Activated effector memory CD4-positive, alpha-beta T cell treated with Interleukin-2 at 50 U/mL for 16 hours (primary cell): ENCODE measurements at regions not wholly inside any gene's neighbourhood (a gene's known extent, or its start where the extent isn't known, plus 50 kb on each side); places are given as distances from the start of the nearest gene placed in this dataset.

Source experiments
- DNase-seq: peaks from one replicate; pipeline ENCODE4 v3.0.0-alpha.2; 2020

DNA sequence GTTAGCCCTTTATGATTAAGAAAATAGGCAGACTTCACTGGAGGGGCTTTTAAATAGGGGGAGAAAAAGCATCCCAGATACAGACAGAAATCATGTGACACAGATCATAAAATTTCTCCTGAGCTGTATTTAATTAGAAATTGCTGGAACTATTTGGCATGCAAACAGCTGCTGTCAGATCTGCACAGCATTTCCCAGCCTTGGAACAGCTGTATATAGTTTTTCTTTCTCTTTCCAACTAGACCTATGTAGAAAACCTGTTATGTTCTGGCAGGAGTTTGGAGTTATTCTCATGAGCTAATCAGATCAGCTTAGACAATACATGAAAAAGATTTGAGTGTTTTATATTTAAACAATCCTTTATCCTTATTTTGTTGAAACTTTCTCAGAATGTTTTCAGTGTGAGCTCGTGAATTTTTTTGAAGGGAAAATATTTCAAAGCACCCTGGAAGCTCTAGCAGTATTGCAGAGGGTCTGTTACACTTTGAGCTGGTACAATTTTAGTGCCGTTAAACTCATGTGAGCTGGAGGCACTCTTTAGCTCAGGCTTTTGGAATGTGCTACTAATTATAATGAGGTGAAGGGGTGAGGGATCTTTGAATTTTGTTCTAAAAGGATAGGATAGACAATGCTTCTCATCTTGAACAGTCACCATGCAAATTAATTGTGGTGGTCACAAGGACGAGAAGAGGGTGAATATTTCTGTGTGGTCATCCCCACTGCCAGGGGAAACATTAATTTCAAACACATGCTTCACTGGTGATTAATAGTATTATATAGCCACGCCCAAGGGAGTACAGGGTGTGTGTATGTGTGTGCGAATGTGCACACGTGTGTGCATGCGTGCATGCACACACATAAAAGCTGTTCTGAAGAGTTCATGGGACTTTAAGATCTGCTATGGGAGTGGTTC, 239.4 kb upstream of the FBXL7 start:
- no peak for DNase-seq

DNA sequence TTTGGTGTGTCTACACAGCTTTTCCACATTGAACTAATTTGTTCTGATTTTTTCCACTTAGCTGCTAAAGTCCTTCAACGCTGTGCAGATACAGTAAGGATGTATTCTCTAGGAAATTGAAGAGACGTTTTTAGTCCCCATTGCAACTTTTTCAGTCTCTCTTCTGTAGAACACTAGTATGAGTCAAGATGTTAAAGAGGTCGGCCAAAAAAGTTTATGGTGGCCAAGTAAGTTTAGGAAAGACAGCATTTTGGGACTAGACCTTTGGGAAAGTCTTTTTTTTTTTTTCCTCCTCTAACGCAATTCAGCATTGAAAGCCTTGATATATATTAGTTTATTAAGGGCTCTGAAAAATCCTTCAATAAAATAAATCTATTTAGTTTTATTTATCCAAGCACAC, 243.5 kb upstream of the FBXL7 start:
- no peak for DNase-seq

DNA sequence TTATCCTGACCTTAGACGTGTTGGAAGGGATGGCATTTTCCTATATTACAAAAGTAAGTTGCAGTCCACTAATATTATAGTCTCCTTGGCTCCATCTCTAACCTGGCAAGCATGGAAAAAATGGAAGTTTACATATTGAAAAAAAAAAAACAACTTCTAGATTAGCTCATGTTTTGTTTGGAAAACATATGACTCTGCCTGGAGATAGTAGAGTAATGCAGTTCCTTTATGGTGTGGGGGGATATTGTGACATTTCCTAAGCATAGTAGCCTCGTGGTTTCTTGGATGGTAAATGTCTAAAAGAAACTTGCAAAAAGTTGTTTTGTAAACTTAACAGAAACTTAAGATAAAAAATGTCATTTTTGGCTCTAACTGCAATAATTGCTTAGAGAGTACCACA, 244.4 kb upstream of the FBXL7 start:
- DNase-seq = no peak

DNA sequence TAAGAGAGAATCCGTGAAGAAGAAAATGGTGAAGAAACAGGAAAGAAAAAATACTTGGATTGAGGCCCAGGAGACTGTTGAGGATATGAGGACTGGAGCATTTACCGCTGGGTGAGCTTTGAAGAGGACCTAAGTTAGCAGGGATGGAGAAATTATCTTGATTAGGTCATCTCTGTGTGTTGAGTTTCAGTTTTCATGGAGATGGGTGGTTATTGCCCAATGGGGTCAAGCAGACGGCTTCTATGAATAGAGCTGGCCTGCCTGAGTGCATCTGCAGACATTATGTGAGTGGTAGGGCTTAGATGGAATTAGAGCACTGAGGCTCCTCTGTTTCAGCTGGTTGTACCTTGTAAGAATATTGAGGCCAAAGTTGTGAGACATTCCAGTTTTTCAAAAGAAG, 245.4 kb upstream of the FBXL7 start:
- no peak for DNase-seq

DNA sequence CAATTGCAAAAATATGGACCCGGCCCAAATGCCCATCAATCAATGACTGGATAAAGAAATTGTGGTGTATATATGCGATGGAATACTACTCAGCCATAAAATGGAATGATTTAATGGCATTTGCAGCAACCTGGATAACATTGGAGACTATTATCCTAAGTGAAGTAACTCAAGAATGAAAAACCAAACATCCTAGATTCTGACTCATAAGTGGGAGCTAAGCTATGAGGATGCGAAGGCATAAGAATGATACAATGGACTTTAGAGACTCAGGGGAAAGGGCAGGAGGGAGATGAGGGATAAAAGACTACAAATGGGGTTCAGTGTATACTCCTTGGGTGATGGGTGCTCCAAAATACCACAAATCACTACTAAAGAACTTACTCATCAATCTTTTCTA, 247.6 kb upstream of the FBXL7 start:
- no peak for DNase-seq

DNA sequence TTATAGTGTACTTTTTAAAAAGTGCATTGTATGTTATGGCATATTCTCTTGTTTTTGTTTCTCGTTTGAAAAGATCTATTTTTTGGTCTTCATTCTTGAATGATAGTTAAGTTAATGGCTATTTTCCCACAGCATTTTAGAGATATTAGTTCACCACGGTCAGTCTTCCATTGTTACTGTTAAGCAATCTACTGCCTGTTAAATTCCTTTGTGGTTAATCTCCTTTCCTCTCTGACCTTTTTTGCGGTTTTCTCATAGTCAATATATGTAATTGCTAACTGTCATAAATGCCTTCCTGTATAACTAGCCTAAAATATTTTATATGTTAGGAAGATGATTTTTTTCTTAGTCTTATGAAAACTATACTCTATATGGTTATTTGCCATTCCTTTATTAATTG, 250.8 kb upstream of the FBXL7 start:
- DNase-seq = no peak

DNA sequence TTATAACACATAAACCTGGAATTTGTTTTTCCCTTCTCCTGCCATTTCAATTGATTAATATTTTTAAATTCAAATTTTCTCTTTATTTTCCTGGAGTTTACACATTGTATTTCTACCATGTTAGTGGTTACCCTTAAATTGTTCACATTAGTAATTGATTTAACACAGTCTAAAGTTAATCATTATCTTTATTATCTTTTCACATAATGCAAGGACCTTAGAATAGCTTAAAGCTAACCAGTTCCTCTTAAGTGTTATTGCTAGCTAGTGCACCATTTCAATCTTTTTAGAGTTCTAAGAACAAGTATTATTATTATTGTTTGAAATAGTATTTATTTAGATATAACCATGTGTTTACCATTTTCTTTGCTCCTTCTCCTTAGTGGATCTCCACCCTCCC, 251.2 kb upstream of the FBXL7 start:
- no peak for DNase-seq

DNA sequence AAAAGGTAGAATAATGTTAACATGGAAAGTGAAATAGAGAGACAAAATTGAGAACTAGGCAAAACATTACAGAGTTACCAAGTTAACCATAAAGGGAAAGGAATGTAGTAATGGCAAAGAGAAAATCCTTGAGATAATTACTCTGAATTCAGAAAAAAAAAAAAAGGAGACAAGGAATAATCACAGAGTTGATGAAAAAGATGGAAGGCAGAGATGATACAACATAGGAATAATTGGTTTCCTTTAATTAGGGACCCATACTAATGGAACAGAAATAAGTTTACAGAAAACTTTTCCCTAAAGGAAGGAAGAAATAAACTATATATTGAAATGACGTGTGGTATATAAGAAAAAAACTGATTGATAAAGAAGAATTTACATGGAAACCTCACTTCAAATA, 254.1 kb upstream of the FBXL7 start:
- DNase-seq = no peak

DNA sequence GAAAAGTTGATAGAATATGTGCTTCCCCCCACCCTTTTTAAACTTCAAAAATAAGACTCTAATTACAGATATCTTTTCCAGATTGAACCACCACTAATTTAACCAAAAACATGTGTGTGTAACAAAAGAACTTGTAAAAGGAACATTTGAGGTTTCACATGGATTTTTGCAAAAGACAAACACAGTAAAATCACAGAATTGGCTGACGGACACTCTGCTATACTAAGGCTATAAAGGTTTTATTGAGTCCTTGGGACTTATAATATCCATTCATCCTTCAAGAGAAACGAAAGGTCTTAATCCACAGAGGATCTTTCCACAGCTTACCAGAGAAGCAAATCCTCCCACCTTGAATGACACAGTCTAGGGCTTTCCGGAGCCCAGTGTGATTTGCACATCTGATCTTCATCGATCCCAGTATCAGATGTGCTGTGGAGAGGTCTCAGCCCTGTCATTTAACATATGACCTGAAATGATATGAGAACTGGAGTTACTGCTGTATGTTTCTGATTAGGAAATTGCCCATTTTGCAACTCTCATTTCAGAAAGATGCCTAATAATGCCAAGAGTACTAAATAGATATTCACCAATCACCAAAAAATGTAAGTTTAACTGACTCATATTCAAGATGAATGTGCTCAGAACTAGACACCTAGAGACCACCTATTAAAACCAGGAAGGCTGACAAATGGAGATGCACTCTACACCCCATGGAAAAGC, 256.5 kb upstream of the FBXL7 start:
- no peak for DNase-seq

DNA sequence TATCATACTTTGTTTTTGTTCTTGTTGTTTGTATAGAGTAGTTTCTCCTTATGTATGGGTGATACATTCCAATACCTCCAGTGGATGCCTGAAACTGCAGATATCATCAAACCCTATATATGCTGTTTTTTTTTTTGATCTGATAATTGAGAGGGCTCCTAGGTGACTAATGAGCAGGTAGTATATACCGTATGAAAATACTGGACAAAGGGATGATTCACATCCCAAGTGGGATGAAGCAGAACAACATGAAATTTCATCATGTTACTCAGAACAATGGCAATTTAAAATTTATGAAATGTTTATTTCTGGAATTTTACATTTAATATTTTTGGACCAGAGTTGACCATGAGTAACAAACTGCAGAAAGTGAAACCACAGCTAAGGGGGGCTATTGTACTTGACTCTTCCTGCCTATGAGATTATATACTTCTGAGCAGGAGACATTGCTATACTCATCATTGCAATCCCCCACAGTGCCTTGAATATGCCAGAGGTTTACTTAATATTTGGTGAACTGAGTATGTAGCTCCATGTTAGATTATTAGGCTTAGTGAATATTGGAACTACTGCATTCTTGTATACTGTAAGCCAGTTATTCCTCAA, 258.7 kb upstream of the FBXL7 start:
- no peak for DNase-seq

DNA sequence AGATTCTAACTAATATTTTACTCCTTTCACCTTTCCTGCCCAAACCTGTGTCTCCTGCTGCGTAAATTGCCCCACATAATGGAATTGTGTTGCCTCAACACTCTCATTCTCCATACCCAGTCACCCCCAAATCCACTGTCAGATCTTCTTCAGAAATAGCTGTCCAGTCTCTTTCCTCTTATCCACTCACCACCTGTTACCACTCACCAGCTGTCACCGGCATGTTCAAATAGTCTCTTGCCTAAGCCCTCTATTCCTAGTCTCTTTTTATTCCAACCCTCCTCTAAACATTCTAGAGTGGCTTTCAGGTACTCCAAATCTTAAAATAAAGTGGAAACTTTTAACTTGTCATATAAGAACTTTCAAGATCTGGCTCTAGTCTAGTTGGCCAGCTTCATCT, 262.0 kb upstream of the FBXL7 start:
- no peak for DNase-seq

DNA sequence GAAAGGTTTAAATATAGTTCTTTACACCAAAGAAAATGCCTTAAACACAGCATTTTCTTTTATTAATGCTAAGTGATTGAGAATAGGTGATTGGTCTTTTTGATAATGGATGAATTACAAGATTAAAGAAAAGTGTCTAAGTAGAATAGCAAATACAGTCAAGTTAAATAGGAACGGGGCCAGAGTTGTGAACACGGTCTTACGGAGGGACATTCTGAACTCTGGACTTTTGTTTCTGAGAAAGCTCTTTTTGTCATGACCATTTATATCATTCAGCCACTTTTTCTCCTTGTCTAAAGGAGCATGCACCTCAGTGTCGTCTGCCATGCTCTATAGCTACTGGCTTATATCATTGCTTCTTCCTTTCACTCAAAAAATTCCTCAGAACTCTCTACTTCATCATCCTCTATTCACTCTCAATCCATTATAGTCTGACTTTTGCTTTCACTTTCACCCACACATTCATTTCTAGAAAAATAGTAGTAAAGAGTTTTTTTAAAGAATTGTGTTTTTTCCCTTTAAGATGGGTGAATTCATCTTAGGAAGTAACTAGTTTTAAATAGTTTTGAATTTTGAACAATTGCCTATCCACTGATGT, 263.0 kb upstream of the FBXL7 start:
- no peak for DNase-seq

DNA sequence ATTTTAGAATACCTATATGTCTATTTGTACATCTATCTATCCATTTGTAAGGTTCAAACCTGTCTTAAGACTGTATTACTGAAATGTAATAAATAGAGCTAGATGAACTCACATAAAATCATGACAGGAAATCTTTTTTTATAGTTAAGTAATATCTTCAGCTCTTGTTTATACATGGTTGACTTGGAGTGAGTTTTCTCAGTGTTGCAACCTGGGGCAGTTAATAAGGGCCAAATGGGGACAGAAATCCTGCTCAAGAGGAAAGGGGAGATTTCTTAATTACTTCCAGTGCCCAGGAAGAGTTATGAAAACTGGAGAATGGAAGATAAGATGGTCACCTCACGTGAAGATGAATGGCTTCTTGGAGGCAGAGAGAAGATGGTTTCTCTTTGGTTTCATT, 265.1 kb upstream of the FBXL7 start:
- no peak for DNase-seq

DNA sequence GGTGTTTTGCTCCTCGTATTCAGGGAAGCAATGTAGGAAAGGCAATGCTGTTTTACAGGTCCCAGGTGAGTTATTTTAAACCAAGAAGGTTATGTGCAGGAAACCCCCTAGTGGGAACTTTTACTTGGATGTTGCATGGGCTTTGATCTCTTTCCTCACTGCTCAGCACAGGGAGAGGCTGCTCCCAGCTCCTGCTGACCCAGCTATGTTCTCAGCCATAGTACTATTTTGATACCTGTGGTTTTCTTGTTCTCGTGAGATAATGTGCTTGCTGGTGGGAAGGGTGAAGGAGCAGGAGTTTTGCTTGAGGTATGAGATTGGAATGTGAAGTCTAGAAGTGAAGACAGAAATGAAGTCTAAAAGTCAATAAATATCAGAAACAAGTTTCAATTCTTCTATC, 265.6 kb upstream of the FBXL7 start:
- DNase-seq = no peak

DNA sequence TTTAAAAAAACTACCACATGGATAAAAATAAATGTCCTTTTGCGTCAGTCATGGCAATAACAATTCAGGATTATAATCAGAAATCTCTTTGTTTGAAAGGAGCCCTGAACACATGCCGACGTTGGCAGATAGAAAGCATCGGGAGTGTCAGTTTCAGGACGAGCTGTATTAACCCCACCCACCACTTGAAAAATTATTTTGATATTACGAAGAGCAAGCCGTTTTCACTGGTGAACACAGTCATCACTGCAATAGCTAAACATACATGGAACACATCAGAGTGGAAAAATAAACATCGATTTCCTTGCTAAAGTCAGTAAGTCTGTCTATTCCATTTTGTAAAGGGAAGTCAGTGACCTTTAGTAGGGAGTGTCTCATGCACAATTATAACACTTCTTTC, 266.4 kb upstream of the FBXL7 start:
- no peak for DNase-seq

DNA sequence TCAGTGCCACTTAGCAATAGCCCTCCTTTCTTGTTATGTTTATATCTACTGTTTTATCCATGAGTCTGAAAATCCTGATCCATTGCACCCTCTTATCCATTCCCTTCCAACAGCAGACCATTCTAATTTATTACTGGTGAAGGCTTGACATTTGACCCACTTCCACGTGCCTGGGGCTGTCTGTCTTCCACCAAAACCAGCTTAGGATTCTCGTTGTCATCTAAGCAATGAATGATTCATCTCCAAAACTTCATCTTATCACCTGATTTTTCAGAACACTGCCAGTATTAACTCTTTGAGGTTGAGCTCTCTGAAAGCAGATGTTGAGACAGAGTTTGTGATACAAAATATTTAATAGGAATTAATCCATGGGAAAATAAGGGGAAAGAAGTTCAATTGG, 277.8 kb upstream of the FBXL7 start:
- DNase-seq = no peak

DNA sequence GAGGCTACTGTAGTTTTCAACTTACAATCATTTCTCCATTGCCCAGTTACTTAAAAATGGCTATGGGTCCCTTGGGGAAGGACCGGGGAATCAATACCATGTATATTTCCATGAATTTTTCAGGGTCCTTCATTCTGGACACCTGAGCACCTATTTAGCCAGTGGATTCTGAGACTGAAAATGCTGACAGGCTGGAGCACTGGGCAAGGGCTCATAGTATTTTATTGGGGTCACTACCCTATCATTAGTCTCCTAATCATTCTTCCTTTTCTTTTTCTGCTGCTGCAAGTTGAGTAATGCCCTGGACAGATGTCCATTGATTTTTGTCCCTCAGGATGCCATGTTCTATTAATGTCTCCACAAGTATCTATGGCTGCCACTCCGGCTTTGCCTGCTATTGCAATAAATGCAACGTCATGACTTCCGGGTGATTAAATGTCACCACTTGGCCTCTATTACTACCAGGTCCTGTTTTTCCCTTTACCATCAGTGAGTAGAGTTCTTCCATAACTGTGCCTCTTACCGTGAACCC, 279.3 kb upstream of the FBXL7 start:
- DNase-seq = no peak

DNA sequence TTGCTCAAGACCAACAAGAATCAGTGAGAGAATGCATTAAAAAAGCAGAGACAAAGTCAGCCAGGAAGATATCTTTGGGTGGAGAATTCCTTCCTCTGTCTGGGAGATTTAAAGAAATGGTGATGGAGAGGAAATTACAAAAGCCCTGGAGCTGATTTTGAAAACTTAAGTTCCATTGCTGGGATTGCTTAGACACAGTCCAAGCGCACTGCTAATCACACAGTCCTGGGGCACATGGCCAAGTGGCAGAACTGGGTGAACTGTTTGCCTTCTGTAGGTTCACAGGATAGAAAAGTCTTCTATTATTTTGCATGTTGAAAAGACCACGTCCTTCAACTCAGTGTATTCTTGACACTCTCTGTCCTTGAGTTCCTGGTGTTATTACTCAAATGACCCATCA, 284.9 kb upstream of the FBXL7 start:
- DNase-seq = no peak

DNA sequence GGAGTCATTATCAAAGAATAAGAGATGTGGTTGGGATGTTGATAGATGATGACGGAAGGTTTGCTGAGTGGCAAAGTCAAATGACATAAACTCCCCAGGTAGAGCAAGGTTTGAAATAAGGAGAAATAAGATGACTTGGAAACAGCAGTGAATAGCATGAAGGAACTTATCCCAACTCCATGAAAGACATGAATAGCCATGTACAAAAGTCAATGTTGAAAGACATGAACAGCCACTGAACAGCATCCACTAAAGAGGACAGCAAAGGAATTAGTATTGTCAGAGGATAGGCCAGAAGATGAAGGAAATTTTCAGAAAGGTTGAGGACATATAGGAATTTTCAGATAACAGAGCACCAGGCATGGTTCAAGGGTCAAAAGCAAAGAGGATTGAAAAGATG, 286.0 kb upstream of the FBXL7 start:
- no peak for DNase-seq

DNA sequence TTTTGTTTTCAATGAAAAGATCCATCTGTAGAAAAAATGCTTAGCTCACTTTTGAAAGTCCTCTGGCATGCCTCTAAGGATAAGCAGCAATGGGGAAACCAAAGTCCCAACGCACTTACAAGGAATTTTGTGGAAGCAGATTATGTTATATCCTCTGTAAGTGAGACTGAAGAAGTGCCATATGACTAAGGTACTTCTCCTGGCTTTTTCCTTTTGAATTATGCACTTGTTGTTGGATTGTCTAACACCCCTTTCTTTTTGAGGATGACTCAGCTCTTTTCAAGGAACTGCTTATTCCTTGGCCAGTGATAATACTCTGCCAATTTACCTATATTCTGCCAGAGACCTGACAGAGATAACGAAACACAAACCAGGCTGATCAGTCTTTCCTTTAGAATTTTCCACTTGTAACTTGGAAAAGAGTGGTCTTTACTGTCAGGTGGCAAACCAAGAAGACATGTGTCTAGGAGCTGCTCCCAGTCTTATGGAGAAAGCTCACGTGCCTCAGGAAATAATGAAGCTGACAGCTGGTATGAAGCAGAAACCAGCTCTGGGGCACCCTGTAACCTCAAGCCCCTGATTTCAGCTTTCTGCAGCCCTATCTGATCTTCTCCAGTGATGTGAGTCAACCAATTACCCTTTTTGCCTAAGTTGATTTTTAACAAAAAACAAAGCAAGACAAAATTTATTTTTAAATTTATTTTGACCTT, 290.8 kb upstream of the FBXL7 start:
- no peak for DNase-seq

DNA sequence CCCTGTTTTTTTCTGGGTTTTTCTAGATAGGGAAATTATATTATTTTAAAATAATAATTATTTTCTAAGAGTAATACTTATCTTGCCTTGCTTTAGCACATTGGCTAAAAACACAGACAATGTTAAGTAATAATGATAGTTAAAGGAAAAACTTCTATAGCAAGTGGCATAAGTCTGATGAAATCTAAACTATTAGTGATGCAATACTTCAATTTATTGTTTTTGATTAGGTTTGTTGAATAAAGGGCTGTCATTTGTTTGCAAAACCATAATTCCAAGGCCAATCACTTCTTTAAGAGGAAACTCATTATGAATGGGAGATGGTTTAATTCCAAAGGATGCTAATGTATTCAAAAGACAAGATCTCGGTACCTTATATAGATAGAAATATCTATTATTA, 293.8 kb upstream of the FBXL7 start:
- DNase-seq = no peak

DNA sequence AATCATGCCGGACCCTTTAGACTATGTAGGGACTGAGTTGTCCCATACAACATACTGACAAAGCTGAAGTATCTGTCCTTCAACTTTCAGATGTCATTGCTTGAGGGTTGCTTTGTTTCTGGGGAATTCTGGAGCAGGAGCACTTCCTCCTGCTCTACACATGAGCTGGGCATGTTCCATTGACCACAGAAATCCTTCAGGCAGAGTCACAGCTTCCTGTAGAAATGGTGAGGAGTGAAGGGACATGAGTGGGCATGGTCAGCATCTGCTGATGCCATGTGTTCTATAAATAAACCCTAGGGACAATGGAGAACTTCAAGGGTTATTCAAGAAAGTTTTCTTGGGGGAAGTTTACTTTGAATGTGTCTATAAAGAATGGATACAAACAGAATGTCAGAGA, 296.6 kb upstream of the FBXL7 start:
- no peak for DNase-seq

DNA sequence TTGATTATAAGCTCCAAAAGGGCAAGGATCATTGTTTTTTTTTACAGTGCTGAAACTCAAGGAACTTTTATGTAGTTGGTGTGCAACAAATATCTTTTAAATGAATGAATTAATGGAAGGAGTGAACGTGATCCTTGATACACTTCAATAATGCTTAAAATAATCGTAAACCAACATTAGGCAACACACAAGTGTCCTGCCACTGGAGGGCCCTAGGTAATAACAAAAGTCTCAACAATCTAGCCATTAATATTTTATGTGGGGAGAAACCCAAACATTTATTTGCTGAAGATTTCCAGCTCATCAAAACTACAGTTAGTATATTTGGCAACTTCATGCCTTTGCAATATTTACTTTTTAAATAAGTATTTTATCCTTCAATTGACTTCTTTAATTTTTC, 309.0 kb upstream of the FBXL7 start:
- DNase-seq = no peak
